ENCODE measurements at regions not wholly inside any gene's neighbourhood (a gene's known extent, or its start where the extent isn't known, plus 50 kb on each side); places are given as distances from the start of the nearest gene placed in this dataset.

GRCh38 chr11:96647621-96648020 is 257.8 kb downstream of the JRKL start:
- in situ Hi-C loops (cut with MboI; ENCODE audit: low pct_ligation_motif_present in 1 of 4, low pct_unique_long_range_greater_than_20kb in 1 of 4, low sequenced_read_pairs in 3 of 4), result no loop called here
- Histone ChIP-seq H3K36me3 (no peaks in the 10 kb centered on the region), H3K4me1 (no peaks in the 10 kb centered on the region), H3K27ac (no peak overlapping the region), H3K27me3 (no peaks in the 10 kb centered on the region), H3K9me3 (no peaks in the 10 kb centered on the region), H3K4me3 (no peak overlapping the region)
- WGBS, 2 donors (ENCODE audit: low coverage in 1 of 2), result 65 to 70% methylated on average over 4 to 5 of the region's 5 CpGs
- no peak for DNase-seq
- TF ChIP-seq POLR2A (IDR thresholded peaks at IDR 0.05) (no peak), EP300 (IDR thresholded peaks at IDR 0.05; ENCODE audit: low read depth) (no peak), CTCF (IDR thresholded peaks at IDR 0.05) (no peak), POLR2AphosphoS5 (IDR thresholded peaks at IDR 0.05) (no peak)
- intact Hi-C loops (cut with DNase I; ENCODE audit: low total_unique reads), result no loop called here

- intact Hi-C loops (cut with DNase I; ENCODE audit: low total_unique reads), result no loop called here
Measured at GRCh38 chr11:96648991-96649390, 259.2 kb downstream of the JRKL start.

GRCh38 chr11:96652516-96652915 is 262.7 kb downstream of the JRKL start:
- H3K27ac ChIP-seq, result no peak overlapping the region
- 72 to 87% methylated on average over 2 of the region's 2 CpGs for WGBS, 2 donors (ENCODE audit: low coverage in 1 of 2)
- no peaks in the 10 kb centered on the region for H3K9me3 ChIP-seq
- H3K4me3 ChIP-seq, result no peak overlapping the region
- intact Hi-C loops (cut with DNase I; ENCODE audit: low total_unique reads), result no loop called here
- H3K36me3 ChIP-seq, result no peaks in the 10 kb centered on the region
- DNase-seq, result no peak
- H3K4me1 ChIP-seq, result no peaks in the 10 kb centered on the region
- in situ Hi-C loops (cut with MboI; ENCODE audit: low pct_ligation_motif_present in 1 of 4, low pct_unique_long_range_greater_than_20kb in 1 of 4, low sequenced_read_pairs in 3 of 4), result no loop called here
- H3K27me3 ChIP-seq, result no peaks in the 10 kb centered on the region
- TF ChIP-seq EP300 (IDR thresholded peaks at IDR 0.05; ENCODE audit: low read depth) (no peak), CTCF (IDR thresholded peaks at IDR 0.05) (no peak), POLR2A (IDR thresholded peaks at IDR 0.05) (no peak), POLR2AphosphoS5 (IDR thresholded peaks at IDR 0.05) (no peak)

More at GRCh38 chr11:96648991-96649390, 259.2 kb downstream of the JRKL start:
- Histone ChIP-seq H3K4me3 (no peak overlapping the region), H3K9me3 (no peaks in the 10 kb centered on the region), H3K36me3 (no peaks in the 10 kb centered on the region), H3K27me3 (no peaks in the 10 kb centered on the region), H3K27ac (no peak overlapping the region), H3K4me1 (no peaks in the 10 kb centered on the region)
- 66 to 67% methylated on average over 2 of the region's 2 CpGs for WGBS, 2 donors (ENCODE audit: low coverage in 1 of 2)
- in situ Hi-C loops (cut with MboI; ENCODE audit: low pct_ligation_motif_present in 1 of 4, low pct_unique_long_range_greater_than_20kb in 1 of 4, low sequenced_read_pairs in 3 of 4), result no loop called here
- no peak for DNase-seq
- TF ChIP-seq EP300 (IDR thresholded peaks at IDR 0.05; ENCODE audit: low read depth) (no peak), POLR2AphosphoS5 (IDR thresholded peaks at IDR 0.05) (no peak), POLR2A (IDR thresholded peaks at IDR 0.05) (no peak), CTCF (IDR thresholded peaks at IDR 0.05) (no peak)

GRCh38 chr11:96655474-96655873 is 265.7 kb downstream of the JRKL start:
- H3K36me3 ChIP-seq, result no peaks in the 10 kb centered on the region
- no peak overlapping the region for H3K4me3 ChIP-seq
- 82 to 85% methylated on average over 2 of the region's 2 CpGs for WGBS, 2 donors (ENCODE audit: low coverage in 1 of 2)
- H3K9me3 ChIP-seq, result no peaks in the 10 kb centered on the region
- no peaks in the 10 kb centered on the region for H3K27me3 ChIP-seq
- in situ Hi-C loops (cut with MboI; ENCODE audit: low pct_ligation_motif_present in 1 of 4, low pct_unique_long_range_greater_than_20kb in 1 of 4, low sequenced_read_pairs in 3 of 4), result no loop called here
- no peak overlapping the region for H3K27ac ChIP-seq
- H3K4me1 ChIP-seq, result no peaks in the 10 kb centered on the region
- TF ChIP-seq POLR2A (IDR thresholded peaks at IDR 0.05) (no peak), CTCF (IDR thresholded peaks at IDR 0.05) (no peak), POLR2AphosphoS5 (IDR thresholded peaks at IDR 0.05) (no peak), EP300 (IDR thresholded peaks at IDR 0.05; ENCODE audit: low read depth) (no peak)
- DNase-seq, result no peak
- intact Hi-C loops (cut with DNase I; ENCODE audit: low total_unique reads), result no loop called here
